OCI-LY1 (cell line): ENCODE measurements at regions not wholly inside any gene's neighbourhood (a gene's known extent, or its start where the extent isn't known, plus 50 kb on each side); places are given as distances from the start of the nearest gene placed in this dataset.

ENCODE experiments used
- EZH2 ChIP-seq: fragments of 200-600 bp; sonication (generic), shearing (Covaris generic); IDR thresholded peaks from 2 replicates; pipeline ENCODE4 v1.8.0; 2017; ENCODE audit warnings: borderline replicate concordance, mixed run types, mild to moderate bottlenecking, antibody characterized with exemption, low read length, moderate library complexity, mixed read lengths
- TF ChIP-seq, protein P1 (sequence below): fragments of 200-600 bp; sonication (generic), shearing (Covaris generic); IDR thresholded peaks from 2 replicates; pipeline ENCODE4 v1.5.1; 2017; ENCODE audit warnings: mild to moderate bottlenecking, antibody characterized with exemption, low read length, moderate library complexity, mixed read lengths

DNA sequence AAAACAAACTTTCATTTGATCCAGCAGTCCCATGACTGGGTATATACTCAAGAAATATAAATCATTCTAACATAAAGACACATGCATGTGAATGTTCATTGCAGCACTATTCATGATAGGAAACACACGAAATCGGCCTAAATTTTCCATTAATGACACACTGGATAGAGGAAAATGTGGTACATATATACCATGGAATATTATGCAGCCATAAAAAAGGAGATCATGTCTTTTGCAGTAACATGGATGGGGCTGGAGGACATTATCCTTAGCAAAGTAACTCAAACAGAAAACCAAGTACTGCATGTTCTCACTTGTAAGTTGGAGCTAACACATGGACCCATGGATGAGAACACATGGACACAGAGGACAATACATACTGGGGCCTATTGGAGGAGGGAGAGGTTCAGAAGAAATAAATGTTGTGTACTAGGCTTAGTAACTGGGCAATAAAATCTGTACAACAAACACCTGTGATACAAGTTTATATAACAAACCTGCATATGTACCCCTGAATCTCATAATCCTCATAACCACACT lies 283.6 kb downstream of the LMO7 start:
- TF ChIP-seq, protein P1, sequence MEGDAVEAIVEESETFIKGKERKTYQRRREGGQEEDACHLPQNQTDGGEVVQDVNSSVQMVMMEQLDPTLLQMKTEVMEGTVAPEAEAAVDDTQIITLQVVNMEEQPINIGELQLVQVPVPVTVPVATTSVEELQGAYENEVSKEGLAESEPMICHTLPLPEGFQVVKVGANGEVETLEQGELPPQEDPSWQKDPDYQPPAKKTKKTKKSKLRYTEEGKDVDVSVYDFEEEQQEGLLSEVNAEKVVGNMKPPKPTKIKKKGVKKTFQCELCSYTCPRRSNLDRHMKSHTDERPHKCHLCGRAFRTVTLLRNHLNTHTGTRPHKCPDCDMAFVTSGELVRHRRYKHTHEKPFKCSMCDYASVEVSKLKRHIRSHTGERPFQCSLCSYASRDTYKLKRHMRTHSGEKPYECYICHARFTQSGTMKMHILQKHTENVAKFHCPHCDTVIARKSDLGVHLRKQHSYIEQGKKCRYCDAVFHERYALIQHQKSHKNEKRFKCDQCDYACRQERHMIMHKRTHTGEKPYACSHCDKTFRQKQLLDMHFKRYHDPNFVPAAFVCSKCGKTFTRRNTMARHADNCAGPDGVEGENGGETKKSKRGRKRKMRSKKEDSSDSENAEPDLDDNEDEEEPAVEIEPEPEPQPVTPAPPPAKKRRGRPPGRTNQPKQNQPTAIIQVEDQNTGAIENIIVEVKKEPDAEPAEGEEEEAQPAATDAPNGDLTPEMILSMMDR, result no peak
- TF ChIP-seq EZH2, result no peak
